HepG2 (cell line): ENCODE measurements at regions not wholly inside any gene's neighbourhood (a gene's known extent, or its start where the extent isn't known, plus 50 kb on each side); places are given as distances from the start of the nearest gene placed in this dataset.

Experiments
- ATAC-seq: fragments of 200-7000 bp; cut with Tn5 transposase; 3 replicates; pipeline ENCODE4 v1.9.1; 2020; ENCODE audit warnings: mild to moderate bottlenecking, moderate library complexity
- BruUV-seq: library from RNA; stranded (reverse); fragments of 400-500 nt; replicated peaks from 2 replicates; lab custom pipeline; 2021; lab: Mats Ljungman, UMichigan
- CTCF ChIA-PET: fragments of 300-600 bp; formaldehyde crosslinking; extraction: SDS; loops from one replicate; lab custom pipeline; 2021; ENCODE audit warnings: low total read pairs, inconsistent platforms, low intra/inter-chr PET ratio; lab: Yijun Ruan, JAX
- POLR2A ChIA-PET: fragments of 350-600 bp; sonication (Branson Sonifier 250); formaldehyde crosslinking; loops from one replicate; lab custom pipeline; 2020; ENCODE audit warnings: antibody characterized with exemption, inconsistent platforms; lab: Yijun Ruan, JAX
- DNase-seq: peaks from one replicate; pipeline ENCODE4 v3.0.0-alpha.2; 2015; ENCODE audit warnings: low spot score
- FAIRE-seq: peaks from 3 replicates; lab custom pipeline; 2011; peaks lifted over from hg19 to GRCh38; lab: Jason Lieb, UNC
- H2AFZ ChIP-seq: one replicate; pipeline ENCODE4 v1.6.1; 2011; ENCODE audit warnings: low read length, inconsistent platforms
- H3K27ac ChIP-seq: fragments of 300-600 bp; 3 replicates; pipeline ENCODE4 v1.8.0; 2011; ENCODE audit warnings: mixed run types, mild to moderate bottlenecking, mixed read lengths, low read length, inconsistent platforms; ENCODE audit not compliant: insufficient read depth; ENCODE audit errors: extremely low read length
- H3K27me3 ChIP-seq, 2 experiments: fragments of 200-600 bp in 1 of 2; 2 replicates in 1 of 2; 3 replicates in 1 of 2; pipeline versions ENCODE4 v1.6.0 to v1.8.0; 2011; ENCODE audit warnings: low read length in 2 of 2, mild to moderate bottlenecking in 2 of 2, moderate library complexity in 2 of 2, inconsistent platforms in 1 of 2; ENCODE audit not compliant: insufficient read depth in 2 of 2, control insufficient read depth in 1 of 2
- H3K36me3 ChIP-seq, 2 experiments: fragments of 200-600 bp in 1 of 2; replicated peaks in 1 of 2; 2 replicates in 1 of 2; 3 replicates in 1 of 2; pipeline versions ENCODE4 v1.5.1 to v1.8.0; 2011; ENCODE audit warnings: low read length in 2 of 2, inconsistent platforms in 1 of 2; ENCODE audit not compliant: insufficient read depth in 2 of 2, control insufficient read depth in 1 of 2
- H3K4me1 ChIP-seq: 2 replicates; pipeline ENCODE4 v1.5.1; 2012; ENCODE audit warnings: low read length, inconsistent platforms; ENCODE audit not compliant: insufficient read depth
- H3K4me2 ChIP-seq: 2 replicates; pipeline ENCODE4 v1.6.0; 2011; ENCODE audit warnings: low read depth, low read length, inconsistent platforms
- H3K4me3 ChIP-seq, 3 experiments: fragments of 200-600 bp in 1 of 3; sonication (generic), shearing (Covaris generic) in 1 of 3; replicated peaks in 1 of 3; 2 replicates each; pipeline ENCODE4 v1.5.1; 2011 to 2016; ENCODE audit warnings: low read length in 3 of 3, inconsistent platforms in 2 of 3, low read depth in 2 of 3, mild to moderate bottlenecking in 2 of 3, control low read depth in 1 of 3, mixed read lengths in 1 of 3; ENCODE audit not compliant: insufficient read depth in 1 of 3
- H3K79me2 ChIP-seq: one replicate; pipeline ENCODE4 v1.6.1; 2011; ENCODE audit warnings: low read length, inconsistent platforms; ENCODE audit not compliant: insufficient read depth
- H3K9ac ChIP-seq: 2 replicates; pipeline ENCODE4 v1.6.0; 2011; ENCODE audit warnings: mild to moderate bottlenecking, low read depth, low read length, inconsistent platforms; ENCODE audit not compliant: insufficient read depth
- H3K9me3 ChIP-seq: 2 replicates; pipeline ENCODE4 v1.5.1; 2012; ENCODE audit warnings: mild to moderate bottlenecking, low read length
- H4K20me1 ChIP-seq: 2 replicates; pipeline ENCODE4 v1.6.0; 2011; ENCODE audit warnings: inconsistent platforms, mild to moderate bottlenecking, low read length, moderate library complexity; ENCODE audit not compliant: insufficient read depth
- ARID4A ChIP-seq: sonication (generic); formaldehyde crosslinking; IDR thresholded peaks from 2 replicates; pipeline ENCODE4 v1.5.0; 2020; ENCODE audit warnings: mild to moderate bottlenecking, missing genetic modification reagents, borderline replicate concordance
- SAFB2 ChIP-seq: sonication (generic); formaldehyde crosslinking; IDR thresholded peaks from 2 replicates; pipeline ENCODE4 v1.5.1; 2020; ENCODE audit warnings: missing genetic modification reagents, low read depth, mild to moderate bottlenecking, borderline replicate concordance
- SALL2 ChIP-seq: sonication (generic); formaldehyde crosslinking; IDR thresholded peaks from 2 replicates; pipeline ENCODE4 v1.8.1; 2023; ENCODE audit warnings: mild to moderate bottlenecking, missing genetic modification reagents, inconsistent platforms
- SAP130 ChIP-seq: IDR thresholded peaks from 2 replicates; pipeline ENCODE4 v1.6.1; 2016; ENCODE audit warnings: low read depth
- ZNF207 ChIP-seq: fragments of 450-650 bp; IDR thresholded peaks from 2 replicates; pipeline ENCODE4 v1.6.1; 2016; ENCODE audit warnings: antibody characterized with exemption, borderline replicate concordance
- ZNF235 ChIP-seq: sonication (generic); formaldehyde crosslinking; IDR thresholded peaks from 2 replicates; pipeline ENCODE4 v1.8.1; 2023; ENCODE audit warnings: mild to moderate bottlenecking, missing genetic modification reagents, borderline replicate concordance
- ZNF335 ChIP-seq: sonication (generic); formaldehyde crosslinking; IDR thresholded peaks from 2 replicates; pipeline ENCODE4 v1.4.0; 2020; ENCODE audit warnings: missing genetic modification reagents
- WGBS: methylation state at CpG from one replicate; pipeline ENCODE4 v1.1.6; 2017; ENCODE audit warnings: low lambda C conversion rate; 5-methylcytosine and 5-hydroxymethylcytosine counted together
- in situ Hi-C: cut with HindIII; loops from 2 replicates; pipeline ENCODE4 v1.10.0; 2017; ENCODE audit warnings: low pct_unique_long_range_greater_than_20kb; ENCODE audit not compliant: extremely low pct_ligation_motif_present
- intact Hi-C: fragments of 100-400 bp; cut with micrococcal nuclease; formaldehyde crosslinking; loops from one replicate; pipeline ENCODE4 v1.10.0; 2022; ENCODE audit not compliant: unreplicated experiment
- TF ChIP-seq, protein P1 (sequence below): sonication (generic); formaldehyde crosslinking; IDR thresholded peaks from 2 replicates; pipeline ENCODE4 v1.5.1; 2020; ENCODE audit warnings: missing genetic modification reagents, mild to moderate bottlenecking, borderline replicate concordance
- TF ChIP-seq, protein P2 (sequence below): IDR thresholded peaks from 2 replicates; pipeline ENCODE4 v1.6.1; 2012; ENCODE audit warnings: inconsistent platforms
- TF ChIP-seq, protein P3 (sequence below): IDR thresholded peaks from 2 replicates; pipeline ENCODE4 v1.6.1; 2016; ENCODE audit warnings: missing compliant biosample characterization, missing genetic modification reagents, borderline replicate concordance
- TF ChIP-seq, protein P4 (sequence below): IDR thresholded peaks from 2 replicates; pipeline ENCODE4 v1.6.1; 2018; ENCODE audit warnings: missing genetic modification reagents
- TF ChIP-seq, protein P5 (sequence below): sonication (generic); formaldehyde crosslinking; IDR thresholded peaks from 2 replicates; pipeline ENCODE4 v1.9.0; 2021; ENCODE audit warnings: missing genetic modification reagents, mild to moderate bottlenecking, borderline replicate concordance
- TF ChIP-seq, protein P6 (sequence below): sonication (generic); formaldehyde crosslinking; IDR thresholded peaks from 2 replicates; pipeline ENCODE4 v1.8.0; 2022; ENCODE audit warnings: mild to moderate bottlenecking, missing genetic modification reagents, moderate library complexity

- Histone ChIP-seq H3K4me2 (no peak overlapping the region), H3K9ac (no peak overlapping the region), H3K4me3 (no peak overlapping the region), H2AFZ (no peak overlapping the region), H3K27me3 (peaks cover 0 to 2% of the 10 kb centered on the region in 2 experiments; a peak in 1 of 5 replicates), H4K20me1 (no peaks in the 10 kb centered on the region), H3K4me1 (no peaks in the 10 kb centered on the region), H3K27ac (no peak overlapping the region), H3K9me3 (no peaks in the 10 kb centered on the region), H3K36me3 (no peaks in the 10 kb centered on the region), H3K79me2 (no peaks in the 10 kb centered on the region)
- ChIA-PET CTCF (no interaction called here), POLR2A (no interaction called here)
- no peak for DNase-seq
- intact Hi-C loops, result no loop called here
- 8% methylated on average over 9 of the region's 9 CpGs for WGBS
- no TSS peak for BruUV-seq
- no peak for ATAC-seq
- in situ Hi-C loops, result no loop called here
- FAIRE-seq, result no peak
- TF ChIP-seq ZNF207 (no peak), ZNF235 (CRISPR knock-in tag) (no peak), SALL2 (CRISPR knock-in tag) (no peak), SAP130 (CRISPR knock-in tag) (no peak), ZNF335 (no peak), SAFB2 (CRISPR knock-in tag) (no peak), ARID4A (no peak)
- TF ChIP-seq, protein P1, sequence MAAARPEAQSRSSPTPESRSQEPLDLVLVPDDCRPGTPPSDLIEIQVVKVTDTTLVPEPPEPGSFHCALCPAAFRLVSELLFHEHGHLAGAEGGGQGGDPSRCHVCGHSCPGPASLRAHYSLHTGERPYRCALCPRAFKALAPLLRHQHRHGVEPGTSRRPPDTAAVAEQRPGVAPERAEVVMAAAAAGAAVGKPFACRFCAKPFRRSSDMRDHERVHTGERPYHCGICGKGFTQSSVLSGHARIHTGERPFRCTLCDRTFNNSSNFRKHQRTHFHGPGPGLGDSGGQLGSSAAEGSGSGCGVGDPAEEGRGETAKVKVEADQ (CRISPR knock-in tag), result no peak
- TF ChIP-seq, protein P2, sequence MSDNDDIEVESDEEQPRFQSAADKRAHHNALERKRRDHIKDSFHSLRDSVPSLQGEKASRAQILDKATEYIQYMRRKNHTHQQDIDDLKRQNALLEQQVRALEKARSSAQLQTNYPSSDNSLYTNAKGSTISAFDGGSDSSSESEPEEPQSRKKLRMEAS, result no peak
- TF ChIP-seq, protein P3, sequence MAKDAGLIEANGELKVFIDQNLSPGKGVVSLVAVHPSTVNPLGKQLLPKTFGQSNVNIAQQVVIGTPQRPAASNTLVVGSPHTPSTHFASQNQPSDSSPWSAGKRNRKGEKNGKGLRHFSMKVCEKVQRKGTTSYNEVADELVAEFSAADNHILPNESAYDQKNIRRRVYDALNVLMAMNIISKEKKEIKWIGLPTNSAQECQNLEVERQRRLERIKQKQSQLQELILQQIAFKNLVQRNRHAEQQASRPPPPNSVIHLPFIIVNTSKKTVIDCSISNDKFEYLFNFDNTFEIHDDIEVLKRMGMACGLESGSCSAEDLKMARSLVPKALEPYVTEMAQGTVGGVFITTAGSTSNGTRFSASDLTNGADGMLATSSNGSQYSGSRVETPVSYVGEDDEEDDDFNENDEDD, result no peak
- TF ChIP-seq, protein P4, sequence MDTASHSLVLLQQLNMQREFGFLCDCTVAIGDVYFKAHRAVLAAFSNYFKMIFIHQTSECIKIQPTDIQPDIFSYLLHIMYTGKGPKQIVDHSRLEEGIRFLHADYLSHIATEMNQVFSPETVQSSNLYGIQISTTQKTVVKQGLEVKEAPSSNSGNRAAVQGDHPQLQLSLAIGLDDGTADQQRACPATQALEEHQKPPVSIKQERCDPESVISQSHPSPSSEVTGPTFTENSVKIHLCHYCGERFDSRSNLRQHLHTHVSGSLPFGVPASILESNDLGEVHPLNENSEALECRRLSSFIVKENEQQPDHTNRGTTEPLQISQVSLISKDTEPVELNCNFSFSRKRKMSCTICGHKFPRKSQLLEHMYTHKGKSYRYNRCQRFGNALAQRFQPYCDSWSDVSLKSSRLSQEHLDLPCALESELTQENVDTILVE, result no peak
- TF ChIP-seq, protein P5, sequence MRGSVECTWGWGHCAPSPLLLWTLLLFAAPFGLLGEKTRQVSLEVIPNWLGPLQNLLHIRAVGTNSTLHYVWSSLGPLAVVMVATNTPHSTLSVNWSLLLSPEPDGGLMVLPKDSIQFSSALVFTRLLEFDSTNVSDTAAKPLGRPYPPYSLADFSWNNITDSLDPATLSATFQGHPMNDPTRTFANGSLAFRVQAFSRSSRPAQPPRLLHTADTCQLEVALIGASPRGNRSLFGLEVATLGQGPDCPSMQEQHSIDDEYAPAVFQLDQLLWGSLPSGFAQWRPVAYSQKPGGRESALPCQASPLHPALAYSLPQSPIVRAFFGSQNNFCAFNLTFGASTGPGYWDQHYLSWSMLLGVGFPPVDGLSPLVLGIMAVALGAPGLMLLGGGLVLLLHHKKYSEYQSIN (CRISPR knock-in tag), result no peak
- TF ChIP-seq, protein P6, sequence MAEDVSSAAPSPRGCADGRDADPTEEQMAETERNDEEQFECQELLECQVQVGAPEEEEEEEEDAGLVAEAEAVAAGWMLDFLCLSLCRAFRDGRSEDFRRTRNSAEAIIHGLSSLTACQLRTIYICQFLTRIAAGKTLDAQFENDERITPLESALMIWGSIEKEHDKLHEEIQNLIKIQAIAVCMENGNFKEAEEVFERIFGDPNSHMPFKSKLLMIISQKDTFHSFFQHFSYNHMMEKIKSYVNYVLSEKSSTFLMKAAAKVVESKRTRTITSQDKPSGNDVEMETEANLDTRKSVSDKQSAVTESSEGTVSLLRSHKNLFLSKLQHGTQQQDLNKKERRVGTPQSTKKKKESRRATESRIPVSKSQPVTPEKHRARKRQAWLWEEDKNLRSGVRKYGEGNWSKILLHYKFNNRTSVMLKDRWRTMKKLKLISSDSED, result no peak
Measured at GRCh38 chr12:42756841-42757623, 167.5 kb upstream of the PRICKLE1 start.
